ENCODE measurements at regions not wholly inside any gene's neighbourhood (a gene's known extent, or its start where the extent isn't known, plus 50 kb on each side); places are given as distances from the start of the nearest gene placed in this dataset.
"Not testable (repeated sequence)": the region's sequence is repeated elsewhere in the genome, so short reads cannot be mapped to it uniquely, and the experiment has no call there.

DNA sequence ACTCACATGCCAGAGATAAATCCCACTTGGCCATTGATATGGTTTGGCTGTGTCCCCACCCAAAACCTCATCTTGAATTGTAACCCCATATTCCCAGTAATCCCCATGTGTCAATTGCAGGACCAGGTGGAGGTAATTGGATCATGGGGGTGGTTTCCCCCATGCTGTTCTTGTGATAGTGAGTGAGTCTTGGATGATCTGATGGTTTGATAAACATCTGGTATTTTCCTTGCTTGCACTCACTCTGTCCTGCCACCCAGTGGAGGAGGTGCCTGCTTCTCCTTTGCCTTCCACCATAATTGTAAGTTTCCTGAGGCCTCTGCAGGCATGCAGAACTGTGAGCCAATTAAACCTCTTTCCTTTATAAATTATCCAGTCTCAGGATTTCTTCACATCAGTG, 50.4 kb upstream of the B3GAT2 start:
- not testable (repeated sequence) for DNase-seq (ENCODE audit: low spot score)

DNA sequence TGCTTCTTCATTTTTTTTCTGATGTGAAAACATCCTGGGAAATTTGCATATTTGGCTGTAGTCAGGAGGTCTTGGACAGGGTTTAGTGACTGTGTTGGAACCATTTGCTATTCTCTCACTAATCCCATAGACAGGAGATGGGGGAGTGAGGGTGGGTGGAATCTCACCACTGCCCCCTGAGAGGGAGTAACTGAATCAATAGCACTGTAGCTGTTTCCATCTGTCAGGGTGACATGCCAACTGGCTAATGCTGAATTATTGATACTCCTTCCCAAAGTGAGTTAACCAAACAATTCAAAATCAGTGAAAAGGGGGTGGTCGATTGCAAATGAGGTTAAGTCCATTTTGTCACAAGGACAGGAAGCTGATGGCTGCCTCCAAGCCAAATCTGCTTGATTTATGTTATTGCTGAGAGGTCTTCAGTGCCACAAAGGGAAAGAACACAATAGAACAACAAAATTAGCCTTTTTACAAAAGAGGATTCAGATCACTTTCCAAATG, 55.1 kb upstream of the B3GAT2 start:
- peak; percentile 28 for DNase-seq (ENCODE audit: low spot score)

GRCh38 chr6:71012866-71013469, 56.1 kb upstream of the B3GAT2 start:
- DNase-seq (ENCODE audit: low spot score): peak; percentile 82

- DNase-seq (ENCODE audit: low spot score): no peak
These were observed 58.5 kb upstream of the B3GAT2 start for GRCh38 chr6:71015392-71015791.

DNA sequence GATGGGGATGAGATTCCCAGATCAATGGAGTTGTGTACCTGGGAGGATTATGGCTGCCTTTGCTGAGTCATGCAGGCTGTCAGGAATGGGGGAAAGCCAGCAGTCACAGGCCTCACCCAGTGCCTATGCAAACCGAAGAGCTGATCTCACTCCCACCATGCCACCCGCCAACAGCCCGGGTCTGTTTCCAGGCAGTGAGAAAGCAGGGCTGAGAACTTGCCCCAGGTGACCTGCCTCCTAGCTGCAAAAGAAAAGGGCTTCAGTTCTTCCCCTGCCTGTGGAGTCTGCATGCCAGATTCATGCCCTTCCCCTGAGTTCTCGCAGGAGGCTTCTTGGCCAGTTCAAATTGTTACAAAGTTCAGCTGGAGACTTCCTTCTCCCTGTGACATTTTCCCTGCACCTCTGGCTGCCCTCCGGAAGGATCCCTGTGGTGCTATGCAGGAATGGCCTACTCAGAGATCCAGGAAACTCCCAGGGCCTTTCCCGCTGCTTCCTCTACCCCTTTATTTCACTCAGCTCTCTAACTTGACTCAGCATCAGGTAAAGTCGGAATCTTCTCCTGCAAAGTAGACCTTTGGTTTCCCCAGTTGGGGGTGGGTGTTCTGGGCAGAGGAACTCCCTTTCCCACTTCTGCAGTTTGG, 71.5 kb upstream of the B3GAT2 start:
- DNase-seq (ENCODE audit: low spot score): peak; percentile 67

- DNase-seq (ENCODE audit: low spot score): no peak
These were observed 72.0 kb upstream of the B3GAT2 start for GRCh38 chr6:71028877-71029252.

DNA sequence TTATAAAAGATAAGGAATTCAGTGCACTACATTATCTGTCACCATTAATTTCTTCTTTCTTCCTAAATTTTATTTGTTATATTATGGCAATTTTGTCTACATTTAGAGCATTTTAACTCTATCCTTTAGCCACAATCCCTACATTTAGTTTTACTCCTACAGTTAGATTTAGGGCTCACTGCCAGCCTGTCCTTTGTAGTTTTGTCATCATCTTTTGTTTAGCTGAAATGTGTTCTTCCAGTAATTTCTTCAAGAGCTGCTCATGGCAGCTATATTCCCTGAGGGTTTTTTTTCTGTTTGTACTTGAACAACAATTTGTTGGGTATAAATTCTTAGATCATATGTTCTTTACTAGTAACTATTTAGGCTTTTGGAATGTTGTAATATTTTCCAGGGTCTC, 72.7 kb upstream of the B3GAT2 start:
- no peak for DNase-seq (ENCODE audit: low spot score)

DNA sequence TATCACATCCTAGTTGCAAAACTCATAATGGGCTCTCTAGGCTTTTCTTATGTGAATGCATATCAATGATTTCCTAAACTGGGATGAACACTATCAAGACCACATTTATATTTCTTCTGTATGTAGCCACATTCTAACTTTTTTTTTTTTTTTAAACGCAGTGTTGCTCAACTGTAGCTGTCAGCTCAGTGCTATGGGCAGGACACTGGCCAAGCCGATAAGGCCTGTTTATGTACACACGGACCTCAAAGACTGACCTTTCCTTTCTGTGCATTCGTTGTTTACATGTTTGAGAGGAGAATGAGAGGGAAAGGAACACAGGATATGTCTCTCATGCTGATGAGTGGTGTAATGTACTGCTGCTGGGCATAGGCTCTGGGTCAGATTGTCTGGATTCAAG, 75.1 kb upstream of the B3GAT2 start:
- no peak for DNase-seq (ENCODE audit: low spot score)

- peak; percentile 32 for DNase-seq (ENCODE audit: low spot score)
These were observed 76.3 kb upstream of the B3GAT2 start for GRCh38 chr6:71033171-71033570.

- DNase-seq (ENCODE audit: low spot score): no peak
These were observed 77.0 kb upstream of the B3GAT2 start for GRCh38 chr6:71033890-71034289.

- peak; percentile 47 for DNase-seq (ENCODE audit: low spot score)
These were observed 77.9 kb upstream of the B3GAT2 start for GRCh38 chr6:71034563-71035345.

DNA sequence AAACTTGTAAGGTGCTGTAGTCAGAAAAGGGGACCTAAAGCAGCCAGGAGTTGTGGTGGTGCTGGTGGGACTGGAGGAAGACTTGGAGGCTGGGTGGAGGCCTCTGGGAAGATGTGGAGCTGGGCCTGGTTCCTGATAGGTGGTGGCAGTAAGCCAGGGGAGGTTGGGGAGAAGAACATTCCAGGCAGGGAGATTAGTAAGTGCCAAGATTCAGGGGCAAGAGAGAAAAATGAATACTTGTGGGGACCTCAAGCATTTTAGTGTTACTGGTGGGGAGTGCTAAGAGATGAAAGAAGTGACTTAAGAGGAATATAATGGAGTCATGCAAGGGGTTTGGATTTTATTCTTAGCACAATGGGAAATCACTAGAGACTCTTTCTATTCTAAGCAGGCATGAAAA, 79.0 kb upstream of the B3GAT2 start:
- no peak for DNase-seq (ENCODE audit: low spot score)

GRCh38 chr6:71038711-71039344, 82.0 kb upstream of the B3GAT2 start:
- no peak for DNase-seq (ENCODE audit: low spot score)

GRCh38 chr6:71040043-71040442, 83.2 kb upstream of the B3GAT2 start:
- DNase-seq (ENCODE audit: low spot score): peak; percentile 39

GRCh38 chr6:71040841-71041240, 84.0 kb upstream of the B3GAT2 start:
- no peak for DNase-seq (ENCODE audit: low spot score)

GRCh38 chr6:71043902-71044301, 87.0 kb upstream of the B3GAT2 start:
- no peak for DNase-seq (ENCODE audit: low spot score)

DNA sequence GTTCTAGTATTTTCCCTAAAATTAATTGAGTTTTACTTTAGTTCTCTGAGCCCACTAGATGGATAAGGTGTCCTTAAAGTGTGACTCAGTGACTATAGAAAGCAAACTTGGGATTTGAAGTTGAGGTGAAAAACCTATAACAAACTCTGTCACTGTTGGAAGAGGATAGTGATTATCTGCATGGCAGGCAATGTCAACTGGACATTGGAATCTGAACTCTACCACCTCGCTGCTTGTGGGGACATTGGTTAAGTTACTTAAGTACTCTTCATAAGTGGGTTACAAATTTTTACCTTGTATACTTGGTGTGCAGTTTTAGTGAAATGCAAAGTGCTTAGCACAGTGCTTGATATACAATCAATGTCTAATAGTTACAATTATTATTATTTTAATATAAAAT, 87.9 kb upstream of the B3GAT2 start:
- DNase-seq (ENCODE audit: low spot score): no peak

GRCh38 chr6:71045296-71045695, 88.4 kb upstream of the B3GAT2 start:
- DNase-seq (ENCODE audit: low spot score): no peak

- no peak for DNase-seq (ENCODE audit: low spot score)
These were observed 90.6 kb upstream of the B3GAT2 start for GRCh38 chr6:71047417-71047816.

DNA sequence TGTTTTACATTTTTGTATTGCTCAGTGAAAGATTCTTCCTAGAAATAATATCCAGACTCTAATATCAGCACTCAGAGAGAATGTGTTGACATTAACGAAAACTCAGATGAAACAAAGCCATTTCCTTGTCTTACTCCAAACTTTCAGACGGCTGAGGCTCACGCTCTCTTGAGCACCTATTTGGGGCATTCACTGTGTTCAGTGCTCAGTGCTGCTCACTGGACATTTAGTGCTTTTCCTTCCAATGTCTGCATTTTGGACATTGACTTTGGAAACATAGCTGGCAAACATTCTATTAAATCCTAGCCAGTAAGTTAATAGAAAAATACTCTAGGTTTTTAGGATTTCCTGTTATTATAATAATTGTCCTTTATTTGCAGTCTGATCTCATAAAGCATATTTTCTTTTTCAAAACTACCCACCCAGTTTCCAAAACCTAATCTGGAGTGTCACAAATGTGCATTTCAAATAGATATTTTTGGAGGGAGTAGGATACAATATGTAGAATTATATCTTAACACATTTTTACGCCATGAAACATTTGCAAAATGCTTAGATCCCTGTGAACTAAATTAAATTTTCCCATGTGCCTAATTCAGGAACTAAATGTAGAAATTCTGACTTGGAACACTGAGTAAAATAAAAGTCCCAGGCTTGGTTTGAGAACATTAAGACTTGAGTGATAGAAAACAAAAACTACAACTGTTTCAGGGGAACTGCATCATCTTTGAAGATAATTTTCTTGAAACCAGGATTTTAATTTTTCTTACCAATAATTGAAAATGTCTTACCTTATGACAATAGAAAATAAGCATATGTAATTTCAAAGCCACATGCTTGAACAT, 91.7 kb upstream of the B3GAT2 start:
- DNase-seq (ENCODE audit: low spot score): no peak

DNA sequence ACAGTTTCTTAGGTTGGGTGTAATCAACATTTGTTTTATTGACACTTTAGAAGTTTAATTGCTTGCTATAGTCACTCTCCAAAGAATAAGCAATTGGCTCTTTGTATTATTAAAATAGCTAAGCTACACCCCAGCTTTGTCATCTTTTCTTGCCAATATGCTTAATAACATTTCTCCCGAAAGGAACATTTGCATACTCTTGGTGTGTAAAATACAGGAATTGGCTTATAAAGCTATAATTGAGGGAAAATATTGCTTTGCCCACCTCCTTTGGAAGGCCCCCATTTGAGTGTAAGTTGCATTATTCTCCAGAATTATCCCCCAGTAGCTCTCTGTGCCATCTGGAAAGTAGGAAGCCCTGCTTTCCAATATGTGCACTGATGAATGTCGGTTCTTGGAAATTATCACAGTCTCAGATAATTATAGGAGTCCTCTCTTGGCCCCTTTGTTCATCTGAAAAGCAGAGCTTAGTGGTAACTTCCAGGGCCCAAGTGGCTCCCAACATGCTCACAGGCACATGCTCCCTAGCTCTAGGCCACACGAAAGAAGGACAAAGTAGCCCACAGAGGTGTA, 92.4 kb upstream of the B3GAT2 start:
- no peak for DNase-seq (ENCODE audit: low spot score)
